ENCODE measurements at regions not wholly inside any gene's neighbourhood (a gene's known extent, or its start where the extent isn't known, plus 50 kb on each side); places are given as distances from the start of the nearest gene placed in this dataset.

GRCh38 chr13:67635754-67636153, 405.6 kb upstream of the PCDH9 start:
- no peak for DNase-seq (ENCODE audit: low spot score in 2 of 2)
- Histone ChIP-seq H3K36me3 (no peaks in the 10 kb centered on the region), H3K27me3 (no peaks in the 10 kb centered on the region), H3K27ac (no peak overlapping the region), H3K4me3 (no peak overlapping the region), H3K4me1 (no peaks in the 10 kb centered on the region), H3K9me3 (no peaks in the 10 kb centered on the region)
- WGBS, 2 donors: 75 to 77% methylated on average over 3 of the region's 3 CpGs
- no peak for TF ChIP-seq POLR2A (IDR thresholded peaks at IDR 0.05)
- TF ChIP-seq CTCF (IDR thresholded peaks at IDR 0.05): no peak
- TF ChIP-seq EP300 (IDR thresholded peaks at IDR 0.05): no peak

GRCh38 chr13:67632590-67632989, 402.5 kb upstream of the PCDH9 start:
- H3K9me3 ChIP-seq: no peaks in the 10 kb centered on the region
- no peaks in the 10 kb centered on the region for H3K4me1 ChIP-seq
- no peaks in the 10 kb centered on the region for H3K27me3 ChIP-seq
- DNase-seq (ENCODE audit: low spot score in 2 of 2): no peak
- TF ChIP-seq POLR2A (IDR thresholded peaks at IDR 0.05): no peak
- no peak for TF ChIP-seq CTCF (IDR thresholded peaks at IDR 0.05)
- no peak for TF ChIP-seq EP300 (IDR thresholded peaks at IDR 0.05)
- no peaks in the 10 kb centered on the region for H3K36me3 ChIP-seq
- no peak overlapping the region for H3K4me3 ChIP-seq
- 76 to 77% methylated on average over 1 of the region's 1 CpG for WGBS, 2 donors
- H3K27ac ChIP-seq: no peak overlapping the region

DNA sequence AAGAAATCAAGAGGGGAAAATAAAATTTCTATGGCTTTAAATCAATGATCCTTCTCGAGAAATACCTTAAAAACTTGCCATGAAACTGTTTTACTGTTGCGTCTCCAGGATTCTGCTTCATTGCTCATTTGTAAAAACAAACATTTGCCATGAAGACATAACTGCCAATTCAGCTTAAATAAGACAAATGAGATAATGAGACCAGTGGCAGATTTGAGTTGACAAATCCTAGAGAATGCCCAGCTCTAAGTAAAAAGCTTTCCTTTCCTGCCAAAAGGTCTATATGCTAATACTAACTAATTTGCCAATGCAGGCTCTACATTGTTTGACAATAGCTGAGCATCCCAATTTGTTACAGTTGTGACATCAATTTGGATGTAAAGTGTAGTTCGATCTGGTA, 400.5 kb upstream of the PCDH9 start:
- H3K36me3 ChIP-seq: no peaks in the 10 kb centered on the region
- no peaks in the 10 kb centered on the region for H3K27me3 ChIP-seq
- H3K4me3 ChIP-seq: no peak overlapping the region
- WGBS, 2 donors: 80 to 83% methylated on average over 3 of the region's 3 CpGs
- H3K27ac ChIP-seq: no peak overlapping the region
- TF ChIP-seq POLR2A (IDR thresholded peaks at IDR 0.05): no peak
- TF ChIP-seq EP300 (IDR thresholded peaks at IDR 0.05): no peak
- TF ChIP-seq CTCF (IDR thresholded peaks at IDR 0.05): no peak
- no peaks in the 10 kb centered on the region for H3K4me1 ChIP-seq
- DNase-seq (ENCODE audit: low spot score in 2 of 2): no peak
- no peaks in the 10 kb centered on the region for H3K9me3 ChIP-seq

DNA sequence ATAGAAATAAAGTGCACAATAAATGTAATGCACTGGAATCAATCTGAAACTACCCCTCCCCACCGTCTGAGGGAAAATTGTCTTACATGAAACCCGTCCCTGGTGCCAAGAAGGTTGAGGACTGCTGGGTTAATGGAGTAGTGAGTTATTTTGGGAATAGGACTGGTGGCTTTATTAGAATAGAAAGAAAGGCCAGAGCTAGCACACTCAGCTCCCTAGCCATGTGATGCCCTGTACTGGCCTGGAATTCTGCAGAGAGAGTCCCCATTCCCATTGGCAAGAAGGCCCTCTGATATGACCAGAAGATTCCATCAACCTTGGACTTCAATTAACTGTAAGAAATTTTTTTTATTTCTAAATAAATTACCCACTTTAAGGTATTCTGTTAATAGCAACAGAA, 393.5 kb upstream of the PCDH9 start:
- H3K4me1 ChIP-seq: no peaks in the 10 kb centered on the region
- H3K9me3 ChIP-seq: no peaks in the 10 kb centered on the region
- H3K27ac ChIP-seq: no peak overlapping the region
- DNase-seq (ENCODE audit: low spot score in 2 of 2): no peak
- no peak overlapping the region for H3K4me3 ChIP-seq
- TF ChIP-seq EP300 (IDR thresholded peaks at IDR 0.05): no peak
- TF ChIP-seq CTCF (IDR thresholded peaks at IDR 0.05): no peak
- TF ChIP-seq POLR2A (IDR thresholded peaks at IDR 0.05): no peak
- no peaks in the 10 kb centered on the region for H3K27me3 ChIP-seq
- H3K36me3 ChIP-seq: no peaks in the 10 kb centered on the region
- WGBS, 2 donors: 91 to 94% methylated on average over 2 of the region's 2 CpGs

- no peaks in the 10 kb centered on the region for H3K9me3 ChIP-seq
- H3K36me3 ChIP-seq: no peaks in the 10 kb centered on the region
- no peak for TF ChIP-seq POLR2A (IDR thresholded peaks at IDR 0.05)
- no peak for TF ChIP-seq EP300 (IDR thresholded peaks at IDR 0.05)
- TF ChIP-seq CTCF (IDR thresholded peaks at IDR 0.05): no peak
- no peaks in the 10 kb centered on the region for H3K4me1 ChIP-seq
- H3K27ac ChIP-seq: no peak overlapping the region
- no peak overlapping the region for H3K4me3 ChIP-seq
- no peaks in the 10 kb centered on the region for H3K27me3 ChIP-seq
- DNase-seq (ENCODE audit: low spot score in 2 of 2): no peak
- 62 to 66% methylated on average over 3 of the region's 3 CpGs for WGBS, 2 donors
Observed at GRCh38 chr13:67620665-67621064, 390.5 kb upstream of the PCDH9 start.
